GM12891 (cell line): ENCODE measurements at regions not wholly inside any gene's neighbourhood (a gene's known extent, or its start where the extent isn't known, plus 50 kb on each side); places are given as distances from the start of the nearest gene placed in this dataset.

ENCODE experiments used
- POLR2A ChIP-seq: IDR thresholded peaks from 2 replicates; pipeline ENCODE4 v1.6.1; 2011; ENCODE audit warnings: low read depth, low read length, control low read depth
- POLR2AphosphoS5 ChIP-seq: IDR thresholded peaks from 2 replicates; pipeline ENCODE4 v1.6.1; 2011; ENCODE audit warnings: low read depth, low read length, control low read depth
- POU2F2 ChIP-seq: IDR thresholded peaks from 2 replicates; pipeline ENCODE4 v1.6.1; 2011; ENCODE audit warnings: low read depth, mild to moderate bottlenecking, control low read depth, low read length, moderate library complexity
- TAF1 ChIP-seq: IDR thresholded peaks from 2 replicates; pipeline ENCODE4 v1.6.1; 2011; ENCODE audit warnings: low read depth, low read length, control low read depth

DNA sequence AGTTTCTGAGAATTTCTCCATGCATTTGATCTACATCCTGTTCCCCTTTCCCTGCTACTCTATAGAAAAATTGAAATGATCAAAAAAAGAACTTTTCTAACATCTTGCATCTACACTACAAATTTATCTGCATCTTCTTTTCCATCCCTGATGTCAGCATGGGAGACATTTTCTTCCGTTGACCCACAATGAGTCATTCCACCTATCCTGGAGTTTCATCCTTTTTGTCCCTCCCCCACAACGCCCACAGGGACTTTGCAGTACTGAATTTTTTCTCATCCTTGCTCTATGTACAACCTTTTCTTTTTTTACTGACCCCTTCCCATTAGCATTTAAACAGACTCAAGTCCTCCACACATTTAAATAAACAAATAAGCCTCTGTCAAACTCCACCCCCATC lies 112.2 kb upstream of the MROH9 start:
- TF ChIP-seq POLR2A (no peak), POLR2AphosphoS5 (no peak), TAF1 (no peak), POU2F2 (no peak)
